ENCODE measurements at regions not wholly inside any gene's neighbourhood (a gene's known extent, or its start where the extent isn't known, plus 50 kb on each side); places are given as distances from the start of the nearest gene placed in this dataset.

DNA sequence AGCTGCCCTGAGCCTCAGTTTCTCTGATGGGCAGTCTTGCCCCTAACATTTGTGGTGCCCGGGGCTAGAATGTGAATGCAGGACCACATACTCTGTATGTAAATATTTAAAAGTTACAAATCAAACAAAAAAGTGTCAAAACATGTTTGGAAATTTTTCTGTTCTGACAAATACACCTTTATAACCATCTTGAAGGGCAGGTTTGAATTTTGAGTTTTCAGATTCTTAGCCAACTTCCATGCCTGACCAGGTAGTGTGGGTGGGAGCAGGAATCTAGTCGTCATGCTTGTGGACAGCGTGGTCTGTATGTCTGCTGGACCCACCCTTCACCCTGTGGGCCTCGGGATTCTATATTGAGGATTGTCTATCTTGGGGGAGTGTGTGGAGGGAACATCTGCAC is 325.1 kb downstream of the SOX4 start:
- Histone ChIP-seq H3K36me3 (replicated peaks in 1 of 2; ENCODE audit: control extremely low read depth in 1 of 2, control insufficient read depth in 1 of 2, extremely low read depth in 1 of 2, insufficient read depth in 2 of 2, low read length in 1 of 2) (no peaks in the 10 kb centered on the region), H3K79me2 (ENCODE audit: control insufficient read depth, insufficient read depth, low read length) (no peaks in the 10 kb centered on the region), H3K27ac (ENCODE audit: low read length in 2 of 2) (no peak overlapping the region), H3K4me1 (ENCODE audit: control insufficient read depth in 2 of 2, insufficient read depth in 2 of 2, low read length in 2 of 2) (no peaks in the 10 kb centered on the region), H3K4me2 (replicated peaks; ENCODE audit: low read depth, low read length, poor library complexity, severe bottlenecking) (no peak overlapping the region), H3K4me3 (ENCODE audit: control extremely low read depth in 1 of 5, extremely low read depth in 1 of 5, insufficient read depth in 1 of 5, low read depth in 2 of 5, low read length in 4 of 5) (no peak overlapping the region), H4K20me1 (ENCODE audit: control insufficient read depth, insufficient read depth, low read length, poor library complexity, severe bottlenecking) (no peaks in the 10 kb centered on the region), H2AFZ (ENCODE audit: insufficient read depth, low read depth, low read length, poor library complexity, severe bottlenecking) (no peak overlapping the region), H3K27me3 (replicated peaks in 1 of 4; ENCODE audit: control extremely low read depth in 1 of 4, control insufficient read depth in 3 of 4, insufficient read depth in 4 of 4, low read length in 3 of 4) (no peaks in the 10 kb centered on the region), H3K9me3 (ENCODE audit: control extremely low read depth in 1 of 3, control insufficient read depth in 2 of 3, insufficient read depth in 1 of 3, low read length in 2 of 3) (no peaks in the 10 kb centered on the region), H3K9ac (ENCODE audit: low read length) (no peak overlapping the region)
- 75% methylated on average over 3 of the region's 4 CpGs for WGBS (ENCODE audit: insufficient coverage)
- CTCF ChIA-PET, result no interaction called here
- Mint-ChIP-seq H3K9me3 (ENCODE audit: insufficient read depth) (no peaks in the 10 kb centered on the region), H3K4me3 (no peak overlapping the region), H3K27ac (no peak overlapping the region), H3K27me3 (no peaks in the 10 kb centered on the region), H3K4me1 (peaks cover 6% of the 10 kb centered on the region)
- TF ChIP-seq EZH2 (IDR thresholded peaks at IDR 0.05; ENCODE audit: borderline replicate concordance, insufficient read depth, low read depth, low read length, poor library complexity, severe bottlenecking), result no peak
- TF ChIP-seq, protein P1, sequence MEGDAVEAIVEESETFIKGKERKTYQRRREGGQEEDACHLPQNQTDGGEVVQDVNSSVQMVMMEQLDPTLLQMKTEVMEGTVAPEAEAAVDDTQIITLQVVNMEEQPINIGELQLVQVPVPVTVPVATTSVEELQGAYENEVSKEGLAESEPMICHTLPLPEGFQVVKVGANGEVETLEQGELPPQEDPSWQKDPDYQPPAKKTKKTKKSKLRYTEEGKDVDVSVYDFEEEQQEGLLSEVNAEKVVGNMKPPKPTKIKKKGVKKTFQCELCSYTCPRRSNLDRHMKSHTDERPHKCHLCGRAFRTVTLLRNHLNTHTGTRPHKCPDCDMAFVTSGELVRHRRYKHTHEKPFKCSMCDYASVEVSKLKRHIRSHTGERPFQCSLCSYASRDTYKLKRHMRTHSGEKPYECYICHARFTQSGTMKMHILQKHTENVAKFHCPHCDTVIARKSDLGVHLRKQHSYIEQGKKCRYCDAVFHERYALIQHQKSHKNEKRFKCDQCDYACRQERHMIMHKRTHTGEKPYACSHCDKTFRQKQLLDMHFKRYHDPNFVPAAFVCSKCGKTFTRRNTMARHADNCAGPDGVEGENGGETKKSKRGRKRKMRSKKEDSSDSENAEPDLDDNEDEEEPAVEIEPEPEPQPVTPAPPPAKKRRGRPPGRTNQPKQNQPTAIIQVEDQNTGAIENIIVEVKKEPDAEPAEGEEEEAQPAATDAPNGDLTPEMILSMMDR (IDR thresholded peaks at IDR 0.05), result no peak
- intact Hi-C loops (cut with micrococcal nuclease), result no loop called here
- POLR2A ChIA-PET, result no interaction called here
- ATAC-seq (ENCODE audit: low read depth), result no peak
- DNase-seq, result no peak

DNA sequence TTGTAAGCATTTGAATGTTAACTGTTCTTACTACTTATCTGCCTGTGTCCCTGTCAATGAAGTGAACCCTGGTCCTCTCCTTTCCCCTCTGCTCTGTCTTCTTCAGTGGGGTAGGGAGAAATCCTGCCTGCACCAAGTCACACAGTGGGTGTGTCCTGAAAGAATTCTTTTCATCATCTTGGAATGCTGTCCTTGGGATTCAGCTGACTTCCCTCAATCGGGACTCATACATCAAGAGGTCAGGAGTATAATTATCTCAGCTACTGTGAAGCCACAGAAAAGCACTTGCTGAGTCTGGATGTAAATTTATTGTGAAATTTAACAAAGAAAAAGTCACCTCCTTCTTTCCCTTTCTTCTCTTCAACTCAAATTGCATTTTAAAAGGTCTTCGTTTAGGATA is 328.5 kb downstream of the SOX4 start:
- no peak for DNase-seq
- TF ChIP-seq EZH2 (IDR thresholded peaks at IDR 0.05; ENCODE audit: borderline replicate concordance, insufficient read depth, low read depth, low read length, poor library complexity, severe bottlenecking), result no peak
- TF ChIP-seq, protein P1 (IDR thresholded peaks at IDR 0.05), result no peak
- intact Hi-C loops (cut with micrococcal nuclease), result no loop called here
- WGBS (ENCODE audit: insufficient coverage), result no CpG with 5 or more reads among the region's 2 CpGs
- Histone ChIP-seq H3K27me3 (replicated peaks in 1 of 4; ENCODE audit: control extremely low read depth in 1 of 4, control insufficient read depth in 3 of 4, insufficient read depth in 4 of 4, low read length in 3 of 4) (no peaks in the 10 kb centered on the region), H3K4me2 (replicated peaks; ENCODE audit: low read depth, low read length, poor library complexity, severe bottlenecking) (no peak overlapping the region), H3K4me1 (ENCODE audit: control insufficient read depth in 2 of 2, insufficient read depth in 2 of 2, low read length in 2 of 2) (no peaks in the 10 kb centered on the region), H3K79me2 (ENCODE audit: control insufficient read depth, insufficient read depth, low read length) (no peaks in the 10 kb centered on the region), H4K20me1 (ENCODE audit: control insufficient read depth, insufficient read depth, low read length, poor library complexity, severe bottlenecking) (no peaks in the 10 kb centered on the region), H2AFZ (ENCODE audit: insufficient read depth, low read depth, low read length, poor library complexity, severe bottlenecking) (no peak overlapping the region), H3K9me3 (ENCODE audit: control extremely low read depth in 1 of 3, control insufficient read depth in 2 of 3, insufficient read depth in 1 of 3, low read length in 2 of 3) (no peaks in the 10 kb centered on the region), H3K36me3 (replicated peaks in 1 of 2; ENCODE audit: control extremely low read depth in 1 of 2, control insufficient read depth in 1 of 2, extremely low read depth in 1 of 2, insufficient read depth in 2 of 2, low read length in 1 of 2) (no peaks in the 10 kb centered on the region), H3K9ac (ENCODE audit: low read length) (no peak overlapping the region), H3K4me3 (ENCODE audit: control extremely low read depth in 1 of 5, extremely low read depth in 1 of 5, insufficient read depth in 1 of 5, low read depth in 2 of 5, low read length in 4 of 5) (no peak overlapping the region), H3K27ac (ENCODE audit: low read length in 2 of 2) (no peak overlapping the region)
- no peaks in the 10 kb centered on the region for H3K27me3 Mint-ChIP-seq
- H3K4me1 Mint-ChIP-seq, result no peaks in the 10 kb centered on the region
- ChIA-PET CTCF (no interaction called here), POLR2A (no interaction called here)
- H3K9me3 Mint-ChIP-seq (ENCODE audit: insufficient read depth), result no peaks in the 10 kb centered on the region
- no peak overlapping the region for H3K4me3 Mint-ChIP-seq
- no peak overlapping the region for H3K27ac Mint-ChIP-seq
- no peak for ATAC-seq (ENCODE audit: low read depth)

Measured in B cell (primary cell).